ENCODE measurements at regions not wholly inside any gene's neighbourhood (a gene's known extent, or its start where the extent isn't known, plus 50 kb on each side); places are given as distances from the start of the nearest gene placed in this dataset.

DNA sequence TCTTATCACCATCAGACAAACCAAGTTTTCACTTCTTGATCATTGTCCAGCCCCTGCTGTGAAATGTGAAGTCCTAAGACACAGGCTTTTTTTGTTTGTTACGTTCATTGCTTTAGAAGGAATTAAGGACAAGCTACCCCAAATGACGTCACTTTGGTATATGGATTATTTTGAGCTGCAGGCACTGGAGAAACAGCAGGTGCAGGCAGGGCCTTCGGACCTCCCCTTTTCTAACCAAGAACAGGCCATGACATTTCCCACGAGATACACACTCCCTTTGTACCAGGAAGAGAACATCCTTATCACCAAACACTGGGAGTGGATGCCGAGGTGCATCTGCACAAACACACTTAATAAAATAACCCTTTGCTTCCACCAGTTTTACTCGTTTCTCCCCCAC lies 418.0 kb upstream of the SULF2 start:
- TF ChIP-seq L3MBTL2 (conservative IDR thresholded peaks at IDR 0.05) (no peak), ELF4 (IDR thresholded peaks at IDR 0.05) (no peak), FOXA1 (IDR thresholded peaks at IDR 0.05) (no peak)
- TF ChIP-seq, protein P1, sequence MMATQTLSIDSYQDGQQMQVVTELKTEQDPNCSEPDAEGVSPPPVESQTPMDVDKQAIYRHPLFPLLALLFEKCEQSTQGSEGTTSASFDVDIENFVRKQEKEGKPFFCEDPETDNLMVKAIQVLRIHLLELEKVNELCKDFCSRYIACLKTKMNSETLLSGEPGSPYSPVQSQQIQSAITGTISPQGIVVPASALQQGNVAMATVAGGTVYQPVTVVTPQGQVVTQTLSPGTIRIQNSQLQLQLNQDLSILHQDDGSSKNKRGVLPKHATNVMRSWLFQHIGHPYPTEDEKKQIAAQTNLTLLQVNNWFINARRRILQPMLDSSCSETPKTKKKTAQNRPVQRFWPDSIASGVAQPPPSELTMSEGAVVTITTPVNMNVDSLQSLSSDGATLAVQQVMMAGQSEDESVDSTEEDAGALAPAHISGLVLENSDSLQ (IDR thresholded peaks at IDR 0.05) = no peak

Measured in HEK293T (cell line).